Neural progenitor cell (in vitro differentiated cells): ENCODE measurements at regions not wholly inside any gene's neighbourhood (a gene's known extent, or its start where the extent isn't known, plus 50 kb on each side); places are given as distances from the start of the nearest gene placed in this dataset.

ENCODE experiments used
- DNase-seq: peaks from one replicate; pipeline ENCODE4 v3.0.0-alpha.2; 2016; ENCODE audit warnings: low spot score
- H2AFZ ChIP-seq: fragments of 200-600 bp; sonication (generic); replicated peaks from 2 replicates; pipeline ENCODE4 v1.6.1; 2016; ENCODE audit warnings: antibody characterized with exemption
- H3F3A ChIP-seq: fragments of 200-600 bp; sonication (generic); 2 replicates; pipeline ENCODE4 v1.6.1; 2016; ENCODE audit warnings: antibody characterized with exemption, low read depth
- H3K27ac ChIP-seq: fragments of 200-600 bp; sonication (generic); 2 replicates; pipeline ENCODE4 v1.5.1; 2016; ENCODE audit warnings: mild to moderate bottlenecking
- H3K27me3 ChIP-seq: fragments of 200-600 bp; sonication (generic); 2 replicates; pipeline ENCODE4 v1.6.1; 2016; ENCODE audit warnings: mild to moderate bottlenecking, moderate library complexity
- H3K36me3 ChIP-seq: fragments of 200-600 bp; sonication (generic); 2 replicates; pipeline ENCODE4 v1.5.1; 2016
- H3K4me1 ChIP-seq: fragments of 200-600 bp; sonication (generic); 2 replicates; pipeline ENCODE4 v1.6.1; 2016; ENCODE audit warnings: mixed run types
- H3K4me2 ChIP-seq: fragments of 200-600 bp; sonication (generic); 2 replicates; pipeline ENCODE4 v1.6.1; 2016
- H3K4me3 ChIP-seq: fragments of 200-600 bp; sonication (generic); 2 replicates; pipeline ENCODE4 v1.5.1; 2016
- H3K79me2 ChIP-seq: fragments of 200-600 bp; sonication (generic); 2 replicates; pipeline ENCODE4 v1.6.1; 2016; ENCODE audit warnings: low read depth
- H3K9ac ChIP-seq: fragments of 200-600 bp; sonication (generic); 2 replicates; pipeline ENCODE4 v1.6.1; 2016
- H3K9me3 ChIP-seq: fragments of 200-600 bp; sonication (generic); 2 replicates; pipeline ENCODE4 v1.5.1; 2016; ENCODE audit warnings: low read depth
- H4K20me1 ChIP-seq: fragments of 200-600 bp; sonication (generic); 2 replicates; pipeline ENCODE4 v1.6.1; 2016; ENCODE audit warnings: low read depth
- H3K27ac Mint-ChIP-seq: 3 replicates; pipeline ENCODE4 v1.8.0; 2021; ENCODE audit warnings: mixed read lengths
- H3K27me3 Mint-ChIP-seq: 2 replicates; pipeline ENCODE4 v1.8.0; 2022; ENCODE audit warnings: low read depth, mild to moderate bottlenecking, inconsistent platforms, moderate library complexity, mixed read lengths; ENCODE audit not compliant: insufficient read depth
- H3K36me3 Mint-ChIP-seq: 3 replicates; pipeline ENCODE4 v1.8.0; 2021; ENCODE audit warnings: mixed read lengths
- H3K4me1 Mint-ChIP-seq: 3 replicates; pipeline ENCODE4 v1.8.0; 2021; ENCODE audit warnings: mixed read lengths
- H3K4me3 Mint-ChIP-seq: 3 replicates; pipeline ENCODE4 v1.8.0; 2021; ENCODE audit warnings: mild to moderate bottlenecking, moderate library complexity, mixed read lengths
- H3K9me3 Mint-ChIP-seq: 3 replicates; pipeline ENCODE4 v1.8.0; 2020; ENCODE audit warnings: mixed read lengths
- EZH2 ChIP-seq: fragments of 200-600 bp; sonication (generic); IDR thresholded peaks from 2 replicates; pipeline ENCODE4 v1.6.1; 2017; ENCODE audit warnings: antibody characterized with exemption, mild to moderate bottlenecking, moderate library complexity
- EZH2phosphoT487 ChIP-seq: fragments of 200-600 bp; sonication (generic); IDR thresholded peaks from 2 replicates; pipeline ENCODE4 v1.6.1; 2017; ENCODE audit warnings: antibody characterized with exemption
- TF ChIP-seq, protein P1 (sequence below): fragments of 200-600 bp; sonication (generic); IDR thresholded peaks from 2 replicates; pipeline ENCODE4 v1.5.1; 2017; ENCODE audit warnings: antibody characterized with exemption, mild to moderate bottlenecking

DNA sequence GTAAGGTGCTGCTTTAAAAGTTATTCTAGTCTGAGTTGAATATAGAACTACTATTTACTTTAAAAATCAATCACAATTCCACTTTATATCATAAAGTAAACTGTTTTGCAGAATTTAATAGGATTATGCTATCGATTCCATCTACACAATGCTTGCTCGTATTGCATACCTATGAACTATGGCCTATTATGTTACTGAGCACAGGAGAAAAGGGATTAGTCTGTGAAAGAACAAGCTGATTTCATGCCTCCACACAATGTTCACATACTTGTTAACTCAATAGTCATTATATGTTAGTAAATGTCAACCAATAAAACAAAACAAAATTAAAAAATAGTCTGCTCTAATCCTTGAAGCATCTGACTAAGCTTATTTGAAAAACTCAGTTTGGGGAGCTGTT lies 223.6 kb downstream of the PCDH10 start:
- no peaks in the 10 kb centered on the region for H3K4me1 ChIP-seq
- Mint-ChIP-seq H3K27ac (peak overlapping the region; percentile 15), H3K4me1 (peaks cover 13% of the 10 kb centered on the region), H3K36me3 (peaks cover 2% of the 10 kb centered on the region), H3K9me3 (peaks cover 11% of the 10 kb centered on the region), H3K27me3 (peaks cover 7% of the 10 kb centered on the region), H3K4me3 (no peak overlapping the region)
- no peaks in the 10 kb centered on the region for H3K27me3 ChIP-seq
- TF ChIP-seq EZH2 (no peak), EZH2phosphoT487 (peak; percentile 61)
- TF ChIP-seq, protein P1, sequence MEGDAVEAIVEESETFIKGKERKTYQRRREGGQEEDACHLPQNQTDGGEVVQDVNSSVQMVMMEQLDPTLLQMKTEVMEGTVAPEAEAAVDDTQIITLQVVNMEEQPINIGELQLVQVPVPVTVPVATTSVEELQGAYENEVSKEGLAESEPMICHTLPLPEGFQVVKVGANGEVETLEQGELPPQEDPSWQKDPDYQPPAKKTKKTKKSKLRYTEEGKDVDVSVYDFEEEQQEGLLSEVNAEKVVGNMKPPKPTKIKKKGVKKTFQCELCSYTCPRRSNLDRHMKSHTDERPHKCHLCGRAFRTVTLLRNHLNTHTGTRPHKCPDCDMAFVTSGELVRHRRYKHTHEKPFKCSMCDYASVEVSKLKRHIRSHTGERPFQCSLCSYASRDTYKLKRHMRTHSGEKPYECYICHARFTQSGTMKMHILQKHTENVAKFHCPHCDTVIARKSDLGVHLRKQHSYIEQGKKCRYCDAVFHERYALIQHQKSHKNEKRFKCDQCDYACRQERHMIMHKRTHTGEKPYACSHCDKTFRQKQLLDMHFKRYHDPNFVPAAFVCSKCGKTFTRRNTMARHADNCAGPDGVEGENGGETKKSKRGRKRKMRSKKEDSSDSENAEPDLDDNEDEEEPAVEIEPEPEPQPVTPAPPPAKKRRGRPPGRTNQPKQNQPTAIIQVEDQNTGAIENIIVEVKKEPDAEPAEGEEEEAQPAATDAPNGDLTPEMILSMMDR = no peak
- no peaks in the 10 kb centered on the region for H4K20me1 ChIP-seq
- H3K36me3 ChIP-seq = no peaks in the 10 kb centered on the region
- H3K4me2 ChIP-seq = no peak overlapping the region
- H3K79me2 ChIP-seq = no peaks in the 10 kb centered on the region
- H2AFZ ChIP-seq = no peak overlapping the region
- H3K4me3 ChIP-seq = no peak overlapping the region
- no peaks in the 10 kb centered on the region for H3K9me3 ChIP-seq
- H3F3A ChIP-seq = no peaks in the 10 kb centered on the region
- H3K9ac ChIP-seq = no peak overlapping the region
- H3K27ac ChIP-seq = no peak overlapping the region
- peak; percentile 25 for DNase-seq

DNA sequence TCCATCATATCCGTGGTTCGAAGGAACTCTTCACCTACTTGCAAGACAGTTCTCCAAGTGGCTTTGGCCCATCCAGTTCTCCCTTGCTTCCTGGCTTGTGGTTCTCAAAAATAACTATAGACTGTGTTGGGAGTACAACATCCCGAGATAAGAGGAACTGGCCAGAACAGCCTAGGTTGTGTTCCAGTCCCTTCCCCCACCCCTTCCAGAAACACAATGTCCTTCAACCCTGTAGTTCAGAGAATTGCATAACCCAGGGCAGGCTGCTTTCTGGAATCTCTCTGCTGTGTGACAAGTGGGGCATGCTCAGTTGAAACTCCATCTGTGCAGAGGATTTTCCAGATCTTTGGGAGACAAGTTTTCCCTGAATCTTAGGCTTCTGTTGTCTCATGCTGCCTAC lies 206.5 kb downstream of the PCDH10 start:
- no peaks in the 10 kb centered on the region for H3K27me3 ChIP-seq
- no peak for DNase-seq
- no peak overlapping the region for H3K9ac ChIP-seq
- Mint-ChIP-seq H3K27ac (no peak overlapping the region), H3K4me1 (no peaks in the 10 kb centered on the region), H3K27me3 (no peaks in the 10 kb centered on the region), H3K4me3 (no peak overlapping the region), H3K9me3 (peaks cover 4% of the 10 kb centered on the region), H3K36me3 (no peaks in the 10 kb centered on the region)
- no peak overlapping the region for H3K4me3 ChIP-seq
- H4K20me1 ChIP-seq = no peaks in the 10 kb centered on the region
- no peak overlapping the region for H3K27ac ChIP-seq
- H3K9me3 ChIP-seq = no peaks in the 10 kb centered on the region
- H2AFZ ChIP-seq = no peak overlapping the region
- H3K79me2 ChIP-seq = no peaks in the 10 kb centered on the region
- no peak for TF ChIP-seq EZH2phosphoT487
- TF ChIP-seq EZH2 = no peak
- H3K4me2 ChIP-seq = no peak overlapping the region
- H3K4me1 ChIP-seq = no peaks in the 10 kb centered on the region
- no peaks in the 10 kb centered on the region for H3K36me3 ChIP-seq
- no peaks in the 10 kb centered on the region for H3F3A ChIP-seq

DNA sequence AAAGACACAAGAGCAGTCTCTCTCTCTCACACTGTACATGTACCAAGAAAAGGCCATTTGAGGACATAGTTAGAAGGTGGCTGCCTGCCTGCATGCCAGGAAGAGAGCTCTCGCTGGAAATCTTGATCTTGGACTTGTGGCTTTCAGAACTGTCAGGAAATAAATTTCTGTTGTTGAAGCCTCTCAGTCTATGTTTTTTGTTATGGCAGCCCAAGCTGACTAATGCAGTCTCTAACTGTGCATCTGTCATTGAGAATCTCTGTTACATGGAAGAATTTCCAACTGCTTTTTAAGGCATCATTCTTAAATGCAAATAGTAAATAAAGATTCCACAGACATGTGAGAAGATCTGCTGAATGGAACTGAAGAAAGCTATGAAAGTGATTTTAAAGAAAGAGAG lies 198.3 kb downstream of the PCDH10 start:
- H3K4me3 ChIP-seq = no peak overlapping the region
- DNase-seq = no peak
- no peaks in the 10 kb centered on the region for H3K9me3 ChIP-seq
- Mint-ChIP-seq H3K27ac (no peak overlapping the region), H3K9me3 (no peaks in the 10 kb centered on the region), H3K36me3 (no peaks in the 10 kb centered on the region), H3K27me3 (no peaks in the 10 kb centered on the region), H3K4me3 (no peak overlapping the region), H3K4me1 (no peaks in the 10 kb centered on the region)
- no peak overlapping the region for H2AFZ ChIP-seq
- no peaks in the 10 kb centered on the region for H3F3A ChIP-seq
- no peaks in the 10 kb centered on the region for H4K20me1 ChIP-seq
- H3K36me3 ChIP-seq = no peaks in the 10 kb centered on the region
- H3K4me2 ChIP-seq = no peak overlapping the region
- no peaks in the 10 kb centered on the region for H3K4me1 ChIP-seq
- no peak overlapping the region for H3K9ac ChIP-seq
- TF ChIP-seq, protein P1 = no peak
- TF ChIP-seq EZH2 (no peak), EZH2phosphoT487 (no peak)
- H3K27me3 ChIP-seq = no peaks in the 10 kb centered on the region
- no peaks in the 10 kb centered on the region for H3K79me2 ChIP-seq
- no peak overlapping the region for H3K27ac ChIP-seq

DNA sequence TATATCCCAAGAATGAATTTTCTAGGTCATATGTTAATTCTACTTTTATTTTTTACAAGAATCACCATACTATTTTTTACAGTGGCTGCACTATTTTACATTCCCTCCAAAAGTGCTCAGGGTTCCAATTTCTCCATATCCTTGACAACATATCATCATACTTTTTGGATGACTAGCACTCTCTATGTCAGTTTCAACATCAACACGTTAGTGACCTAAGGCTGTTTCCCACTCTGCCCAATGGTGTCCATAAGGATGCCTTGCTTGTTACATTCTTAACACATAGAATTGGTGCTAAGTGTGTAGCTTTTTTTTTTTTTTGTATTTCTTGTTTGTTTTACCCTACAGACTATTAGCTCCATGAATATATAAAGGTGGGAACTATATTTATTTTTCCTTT lies 175.4 kb downstream of the PCDH10 start:
- no peaks in the 10 kb centered on the region for H3K4me1 ChIP-seq
- no peak overlapping the region for H3K9ac ChIP-seq
- H3K4me1 Mint-ChIP-seq = no peaks in the 10 kb centered on the region
- no peaks in the 10 kb centered on the region for H3K36me3 ChIP-seq
- no peaks in the 10 kb centered on the region for H3K79me2 ChIP-seq
- H3K27me3 Mint-ChIP-seq = no peaks in the 10 kb centered on the region
- TF ChIP-seq EZH2phosphoT487 (no peak), EZH2 (no peak)
- TF ChIP-seq, protein P1 = no peak
- no peaks in the 10 kb centered on the region for H4K20me1 ChIP-seq
- H3K27ac ChIP-seq = no peak overlapping the region
- H3K36me3 Mint-ChIP-seq = no peaks in the 10 kb centered on the region
- H3K4me3 Mint-ChIP-seq = no peak overlapping the region
- H3K27me3 ChIP-seq = no peaks in the 10 kb centered on the region
- no peak for DNase-seq
- peaks cover 2% of the 10 kb centered on the region for H3K9me3 Mint-ChIP-seq
- H3K27ac Mint-ChIP-seq = no peak overlapping the region
- H3K4me2 ChIP-seq = no peak overlapping the region
- H3F3A ChIP-seq = no peaks in the 10 kb centered on the region
- H2AFZ ChIP-seq = no peak overlapping the region
- H3K9me3 ChIP-seq = no peaks in the 10 kb centered on the region
- no peak overlapping the region for H3K4me3 ChIP-seq
